NCI-H748 (cell line): ENCODE measurements at regions not wholly inside any gene's neighbourhood (a gene's known extent, or its start where the extent isn't known, plus 50 kb on each side); places are given as distances from the start of the nearest gene placed in this dataset.
"Not testable (repeated sequence)": the region's sequence is repeated elsewhere in the genome, so short reads cannot be mapped to it uniquely, and the experiment has no call there.

Experiments used
- DNase-seq: peaks from one replicate; lab custom pipeline; 2025; ENCODE audit not compliant: unreplicated experiment; lab: John Stamatoyannopoulos, UW

- DNase-seq, result no peak
Measured at GRCh38 chrX:46034868-46035267, 510.4 kb downstream of the ZNF674 start.

- peak; percentile 96 for DNase-seq
Measured at GRCh38 chrX:46029777-46030176, 515.4 kb downstream of the ZNF674 start.

- DNase-seq, result no peak
Measured at GRCh38 chrX:46016296-46016695, 528.9 kb downstream of the ZNF674 start.

GRCh38 chrX:46015653-46016052 lies 529.6 kb downstream of the ZNF674 start:
- no peak for DNase-seq

- DNase-seq, result no peak
Measured at GRCh38 chrX:45992402-45993123, 552.7 kb downstream of the ZNF674 start.

GRCh38 chrX:45986971-45987370 lies 558.2 kb downstream of the ZNF674 start:
- DNase-seq, result no peak

- no peak for DNase-seq
Measured at GRCh38 chrX:45986081-45986480, 559.1 kb downstream of the ZNF674 start.

- DNase-seq, result not testable (repeated sequence)
Measured at GRCh38 chrX:45982958-45983727, 562.1 kb downstream of the ZNF674 start.

GRCh38 chrX:45980726-45981125 lies 564.5 kb downstream of the ZNF674 start:
- no peak for DNase-seq

GRCh38 chrX:45975633-45976032 lies 569.6 kb downstream of the ZNF674 start:
- DNase-seq, result no peak

GRCh38 chrX:45972636-45973035 lies 572.6 kb downstream of the ZNF674 start:
- no peak for DNase-seq

- DNase-seq, result no peak
Measured at GRCh38 chrX:45959567-45959966, 585.7 kb downstream of the ZNF674 start.

- DNase-seq, result peak; percentile 20
Measured at GRCh38 chrX:45956191-45956870, 588.9 kb downstream of the ZNF674 start.

GRCh38 chrX:45955661-45956060 lies 589.6 kb downstream of the ZNF674 start:
- no peak for DNase-seq

GRCh38 chrX:45954026-45954425 lies 591.2 kb downstream of the ZNF674 start:
- DNase-seq, result no peak

- DNase-seq, result no peak
Measured at GRCh38 chrX:45952030-45952429, 593.2 kb downstream of the ZNF674 start.

- DNase-seq, result no peak
Measured at GRCh38 chrX:45935408-45935807, 609.8 kb downstream of the ZNF674 start.

GRCh38 chrX:45912316-45912715 lies 632.9 kb downstream of the ZNF674 start:
- no peak for DNase-seq

- no peak for DNase-seq
Measured at GRCh38 chrX:45907786-45908185, 637.4 kb downstream of the ZNF674 start.

GRCh38 chrX:45903781-45904201 lies 641.4 kb downstream of the ZNF674 start:
- peak; percentile 74 for DNase-seq

- DNase-seq, result no peak
Measured at GRCh38 chrX:45900766-45901615, 644.2 kb downstream of the ZNF674 start.
